Panc1 (cell line): ENCODE measurements at regions not wholly inside any gene's neighbourhood (a gene's known extent, or its start where the extent isn't known, plus 50 kb on each side); places are given as distances from the start of the nearest gene placed in this dataset.

Experiments used
- ATAC-seq: fragments of 200-7000 bp; cut with Tn5 transposase; 2 replicates; pipeline ENCODE4 v1.9.1; 2020; ENCODE audit warnings: mild to moderate bottlenecking, moderate library complexity
- BruUV-seq: library from RNA; stranded (reverse); fragments of 400-500 nt; replicated peaks from 2 replicates; lab custom pipeline; 2021; lab: Mats Ljungman, UMichigan
- CTCF ChIA-PET: fragments of 300-600 bp; sonication (Branson Sonifier 250); formaldehyde crosslinking; loops from one replicate; lab custom pipeline; 2022; ENCODE audit warnings: antibody characterized with exemption; lab: Charles Lee
- POLR2A ChIA-PET: fragments of 300-600 bp; sonication (Branson Sonifier 250); formaldehyde crosslinking; loops from one replicate; lab custom pipeline; 2022; ENCODE audit warnings: antibody characterized with exemption; lab: Charles Lee
- DNase-seq: peaks from one replicate; pipeline ENCODE4 v3.0.0-alpha.2; 2010; ENCODE audit warnings: low read depth, low spot score
- H3K27ac ChIP-seq: 2 replicates; pipeline ENCODE4 v1.5.1; 2011; ENCODE audit warnings: mild to moderate bottlenecking, low read length, inconsistent platforms
- H3K27me3 ChIP-seq: fragments of 200-500 bp; sonication (Bioruptor generic); 2 replicates; pipeline ENCODE4 v1.6.0; 2014; ENCODE audit warnings: low read length, inconsistent platforms; ENCODE audit not compliant: control insufficient read depth, insufficient read depth
- H3K36me3 ChIP-seq: fragments of 200-500 bp; sonication (Bioruptor generic); 2 replicates; pipeline ENCODE4 v1.5.1; 2014; ENCODE audit warnings: inconsistent platforms, mild to moderate bottlenecking, low read length, moderate library complexity; ENCODE audit not compliant: control insufficient read depth, insufficient read depth
- H3K4me1 ChIP-seq: 2 replicates; pipeline ENCODE4 v1.5.1; 2011; ENCODE audit warnings: inconsistent platforms, mild to moderate bottlenecking, low read length, moderate library complexity; ENCODE audit not compliant: control insufficient read depth, insufficient read depth
- H3K4me3 ChIP-seq, 2 experiments: 2 replicates each; pipeline ENCODE4 v1.5.1; 2011 to 2012; ENCODE audit warnings: low read depth in 2 of 2, low read length in 2 of 2, mild to moderate bottlenecking in 2 of 2, inconsistent platforms in 1 of 2, moderate library complexity in 1 of 2
- H3K9me3 ChIP-seq: fragments of 200-500 bp; sonication (Bioruptor generic); 2 replicates; pipeline ENCODE4 v1.5.1; 2014; ENCODE audit warnings: low read depth, mild to moderate bottlenecking, inconsistent platforms, low read length, moderate library complexity; ENCODE audit not compliant: control insufficient read depth, insufficient read depth
- CTCF ChIP-seq: fragments of 450-650 bp; IDR thresholded peaks from 2 replicates; pipeline ENCODE4 v1.5.1; 2017; ENCODE audit warnings: mild to moderate bottlenecking
- POLR2AphosphoS5 ChIP-seq: IDR thresholded peaks from 2 replicates; pipeline ENCODE4 v1.6.1; 2012; ENCODE audit warnings: mild to moderate bottlenecking, low read depth, low read length, moderate library complexity
- SIN3A ChIP-seq: IDR thresholded peaks from 2 replicates; pipeline ENCODE4 v1.6.1; 2012; ENCODE audit warnings: low read depth, mild to moderate bottlenecking, low read length, moderate library complexity, borderline replicate concordance; ENCODE audit not compliant: insufficient read depth
- TCF7L2 ChIP-seq: IDR thresholded peaks from 2 replicates; pipeline ENCODE4 v1.6.1; 2011; ENCODE audit warnings: mild to moderate bottlenecking, low read depth, low read length, inconsistent platforms
- in situ Hi-C: cut with HindIII; loops from 2 replicates; pipeline ENCODE4 v1.10.0; 2016; ENCODE audit warnings: low sequenced_read_pairs, low pct_unique_long_range_greater_than_20kb
- intact Hi-C: fragments of 100-400 bp; cut with micrococcal nuclease; formaldehyde crosslinking; loops from one replicate; pipeline ENCODE4 v1.10.0; 2022; ENCODE audit not compliant: unreplicated experiment
- TF ChIP-seq, protein P1 (sequence below), 2 experiments: IDR thresholded peaks; 2 replicates each; pipeline ENCODE4 v1.6.1; 2011 to 2012; ENCODE audit warnings: low read depth in 2 of 2, control low read depth in 1 of 2, low read length in 1 of 2, mild to moderate bottlenecking in 1 of 2, moderate library complexity in 1 of 2; ENCODE audit not compliant: insufficient read depth in 1 of 2

DNA sequence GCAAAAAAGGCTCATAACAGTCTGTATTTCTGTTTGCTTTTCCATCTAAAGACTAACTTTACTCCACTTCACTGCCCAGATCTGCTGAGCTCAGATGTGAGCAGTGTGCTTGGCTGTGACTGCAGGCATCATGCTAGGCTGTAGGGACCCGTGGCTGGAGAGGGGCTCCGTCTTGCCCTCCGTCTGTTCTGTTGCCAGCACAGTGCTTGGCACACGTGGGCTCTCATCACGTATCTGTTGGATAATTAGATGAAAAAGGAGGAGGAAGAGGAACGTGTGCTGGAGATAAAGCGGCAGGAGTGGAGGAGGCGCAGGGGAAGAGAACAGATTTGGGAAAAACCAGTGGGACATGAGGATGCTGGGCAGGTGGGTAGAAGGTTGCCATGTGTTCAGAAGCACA is 57.6 kb upstream of the IER3 start:
- intact Hi-C loops (no loop called here), in situ Hi-C loops (no loop called here)
- H3K4me3 ChIP-seq: no peak overlapping the region
- DNase-seq (no peak), ATAC-seq (peak; percentile 44; the same call in 1 of the 2 replicates)
- TF ChIP-seq CTCF (no peak), POLR2AphosphoS5 (no peak)
- H3K36me3 ChIP-seq: no peaks in the 10 kb centered on the region
- ChIA-PET POLR2A (interaction anchor here (0.7 kb wide), 1 partner anchor 9 kb away, joined by 3 read pairs; no protein-coding TSS in a partner anchor), CTCF (interaction anchor here (0.7 kb wide), 1 partner anchor 431 kb away, joined by 3 read pairs; no protein-coding TSS in a partner anchor)
- peaks cover 2% of the 10 kb centered on the region; the same call in 1 of the 2 replicates for H3K4me1 ChIP-seq
- BruUV-seq: no TSS peak
- H3K27ac ChIP-seq: peak overlapping the region; percentile 8; the same call in 1 of the 2 replicates
- H3K27me3 ChIP-seq: no peaks in the 10 kb centered on the region
- H3K9me3 ChIP-seq: no peaks in the 10 kb centered on the region

- intact Hi-C loops (no loop called here), in situ Hi-C loops (no loop called here)
- no peaks in the 10 kb centered on the region for H3K36me3 ChIP-seq
- H3K4me3 ChIP-seq: no peak overlapping the region
- peaks cover 2% of the 10 kb centered on the region; the same call in 1 of the 2 replicates for H3K4me1 ChIP-seq
- no peak for ATAC-seq
- H3K9me3 ChIP-seq: no peaks in the 10 kb centered on the region
- peak overlapping the region; percentile 36; the same call in 1 of the 2 replicates for H3K27ac ChIP-seq
- no TSS peak for BruUV-seq
- CTCF ChIA-PET: interaction anchor here (0.6 kb wide), 1 partner anchor 1098 kb away, joined by 3 read pairs; no protein-coding TSS in a partner anchor
- POLR2A ChIA-PET: no interaction called here
- no peaks in the 10 kb centered on the region for H3K27me3 ChIP-seq
- TF ChIP-seq TCF7L2 (no peak), POLR2AphosphoS5 (no peak), SIN3A (no peak), CTCF (no peak)
- TF ChIP-seq, protein P1, sequence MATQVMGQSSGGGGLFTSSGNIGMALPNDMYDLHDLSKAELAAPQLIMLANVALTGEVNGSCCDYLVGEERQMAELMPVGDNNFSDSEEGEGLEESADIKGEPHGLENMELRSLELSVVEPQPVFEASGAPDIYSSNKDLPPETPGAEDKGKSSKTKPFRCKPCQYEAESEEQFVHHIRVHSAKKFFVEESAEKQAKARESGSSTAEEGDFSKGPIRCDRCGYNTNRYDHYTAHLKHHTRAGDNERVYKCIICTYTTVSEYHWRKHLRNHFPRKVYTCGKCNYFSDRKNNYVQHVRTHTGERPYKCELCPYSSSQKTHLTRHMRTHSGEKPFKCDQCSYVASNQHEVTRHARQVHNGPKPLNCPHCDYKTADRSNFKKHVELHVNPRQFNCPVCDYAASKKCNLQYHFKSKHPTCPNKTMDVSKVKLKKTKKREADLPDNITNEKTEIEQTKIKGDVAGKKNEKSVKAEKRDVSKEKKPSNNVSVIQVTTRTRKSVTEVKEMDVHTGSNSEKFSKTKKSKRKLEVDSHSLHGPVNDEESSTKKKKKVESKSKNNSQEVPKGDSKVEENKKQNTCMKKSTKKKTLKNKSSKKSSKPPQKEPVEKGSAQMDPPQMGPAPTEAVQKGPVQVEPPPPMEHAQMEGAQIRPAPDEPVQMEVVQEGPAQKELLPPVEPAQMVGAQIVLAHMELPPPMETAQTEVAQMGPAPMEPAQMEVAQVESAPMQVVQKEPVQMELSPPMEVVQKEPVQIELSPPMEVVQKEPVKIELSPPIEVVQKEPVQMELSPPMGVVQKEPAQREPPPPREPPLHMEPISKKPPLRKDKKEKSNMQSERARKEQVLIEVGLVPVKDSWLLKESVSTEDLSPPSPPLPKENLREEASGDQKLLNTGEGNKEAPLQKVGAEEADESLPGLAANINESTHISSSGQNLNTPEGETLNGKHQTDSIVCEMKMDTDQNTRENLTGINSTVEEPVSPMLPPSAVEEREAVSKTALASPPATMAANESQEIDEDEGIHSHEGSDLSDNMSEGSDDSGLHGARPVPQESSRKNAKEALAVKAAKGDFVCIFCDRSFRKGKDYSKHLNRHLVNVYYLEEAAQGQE (IDR thresholded peaks at IDR 0.05; ENCODE audit: insufficient read depth in 1 of 2, low read depth in 2 of 2, low read length in 1 of 2): no peak
- no peak for DNase-seq
These were observed 56.5 kb upstream of the IER3 start for GRCh38 chr6:30800871-30801270.
